SK-N-SH (cell line): ENCODE measurements at regions not wholly inside any gene's neighbourhood (a gene's known extent, or its start where the extent isn't known, plus 50 kb on each side); places are given as distances from the start of the nearest gene placed in this dataset.

Source experiments
- CTCF ChIA-PET: fragments of 300-600, 350-600 bp; formaldehyde crosslinking; extraction: SDS; loops from one replicate; lab custom pipeline; 2021; lab: Yijun Ruan, JAX
- POLR2A ChIA-PET: fragments of 350-600 bp; sonication (Branson Sonifier 250); formaldehyde crosslinking; extraction: SDS; loops from one replicate; lab custom pipeline; 2020; ENCODE audit warnings: antibody characterized with exemption, inconsistent platforms; lab: Yijun Ruan, JAX
- DNase-seq: peaks from one replicate; pipeline ENCODE4 v3.0.0; 2012
- H2AFZ ChIP-seq: fragments of 200-600 bp; sonication (generic); 2 replicates; pipeline ENCODE4 v1.8.1; 2016; ENCODE audit warnings: antibody characterized with exemption, mild to moderate bottlenecking, low read depth
- H3F3A ChIP-seq: fragments of 200-600 bp; sonication (generic); replicated peaks from 2 replicates; pipeline ENCODE3; 2016; ENCODE audit warnings: antibody characterized with exemption, mild to moderate bottlenecking; ENCODE audit not compliant: insufficient read depth
- H3K27ac ChIP-seq, 2 experiments: fragments of 200-500 bp in 1 of 2; fragments of 200-600 bp in 1 of 2; sonication (Bioruptor generic) in 1 of 2; sonication (generic), shearing (Covaris generic) in 1 of 2; 2 replicates each; pipeline versions ENCODE4 v1.5.1 to v1.6.1; 2014 to 2016; ENCODE audit warnings: low read depth in 2 of 2, inconsistent platforms in 1 of 2, low read length in 1 of 2, mild to moderate bottlenecking in 1 of 2, mixed read lengths in 1 of 2
- H3K27me3 ChIP-seq: fragments of 200-600 bp; sonication (generic), shearing (Covaris generic); 2 replicates; pipeline ENCODE4 v1.6.1; 2016; ENCODE audit warnings: mixed run types; ENCODE audit not compliant: insufficient read depth
- H3K36me3 ChIP-seq, 2 experiments: fragments of 200-500 bp in 1 of 2; fragments of 200-600 bp in 1 of 2; sonication (Bioruptor generic) in 1 of 2; sonication (generic) in 1 of 2; replicated peaks in 1 of 2; 2 replicates each; pipeline versions ENCODE3 to v1.5.1; 2014 to 2016; ENCODE audit warnings: low read length in 1 of 2, mild to moderate bottlenecking in 1 of 2; ENCODE audit not compliant: insufficient read depth in 2 of 2, control insufficient read depth in 1 of 2
- H3K4me1 ChIP-seq, 2 experiments: fragments of 200-500 bp in 1 of 2; fragments of 200-600 bp in 1 of 2; sonication (Bioruptor generic) in 1 of 2; sonication (generic), shearing (Covaris generic) in 1 of 2; 2 replicates each; pipeline versions ENCODE4 v1.5.1 to v1.6.1; 2014 to 2016; ENCODE audit warnings: low read depth in 1 of 2, low read length in 1 of 2, mixed run types in 1 of 2; ENCODE audit not compliant: insufficient read depth in 2 of 2, control insufficient read depth in 1 of 2
- H3K4me2 ChIP-seq: fragments of 200-600 bp; sonication (generic), shearing (Covaris generic); 2 replicates; pipeline ENCODE4 v1.6.1; 2017; ENCODE audit warnings: mixed run types
- H3K4me3 ChIP-seq, 2 experiments: fragments of 200-500 bp in 1 of 2; fragments of 200-600 bp in 1 of 2; sonication (Bioruptor generic) in 1 of 2; sonication (generic), shearing (Covaris generic) in 1 of 2; 2 replicates each; pipeline versions ENCODE4 v1.5.1 to v1.8.1; 2014 to 2016; ENCODE audit warnings: low read depth in 2 of 2, inconsistent platforms in 1 of 2, low read length in 1 of 2, mild to moderate bottlenecking in 1 of 2, mixed read lengths in 1 of 2, moderate library complexity in 1 of 2
- H3K79me2 ChIP-seq: fragments of 200-600 bp; sonication (generic); 2 replicates; pipeline ENCODE4 v1.8.1; 2017; ENCODE audit warnings: mild to moderate bottlenecking; ENCODE audit not compliant: insufficient read depth
- H3K9ac ChIP-seq: fragments of 200-600 bp; sonication (generic); 2 replicates; pipeline ENCODE4 v1.6.1; 2017; ENCODE audit warnings: mixed run types
- H3K9me2 ChIP-seq: fragments of 200-600 bp; sonication (generic); 2 replicates; pipeline ENCODE4 v1.6.1; 2017; ENCODE audit warnings: mixed run types
- H3K9me3 ChIP-seq: fragments of 200-600 bp; sonication (generic); 2 replicates; pipeline ENCODE4 v1.6.1; 2017; ENCODE audit warnings: mixed run types, mild to moderate bottlenecking, moderate library complexity
- H4K20me1 ChIP-seq: fragments of 200-600 bp; sonication (generic); 2 replicates; pipeline ENCODE4 v1.6.1; 2017; ENCODE audit warnings: mild to moderate bottlenecking, mixed run types; ENCODE audit not compliant: insufficient read depth
- EP300 ChIP-seq, 2 experiments: IDR thresholded peaks; 2 replicates each; pipeline versions ENCODE4 v1.4.0 to v1.6.1; 2012; ENCODE audit warnings: borderline replicate concordance in 1 of 2, low read depth in 1 of 2, low read length in 1 of 2
- FOSL2 ChIP-seq: IDR thresholded peaks from 2 replicates; pipeline ENCODE4 v1.4.0; 2012; ENCODE audit warnings: low read depth, mild to moderate bottlenecking, moderate library complexity, borderline replicate concordance
- FOXJ3 ChIP-seq: sonication (generic); formaldehyde crosslinking; IDR thresholded peaks from 2 replicates; pipeline ENCODE4 v1.5.1; 2020; ENCODE audit warnings: mild to moderate bottlenecking, missing genetic modification reagents
- FOXM1 ChIP-seq: IDR thresholded peaks from 2 replicates; pipeline ENCODE4 v1.4.0; 2012; ENCODE audit warnings: low read depth, mild to moderate bottlenecking
- GABPA ChIP-seq: IDR thresholded peaks from 2 replicates; pipeline ENCODE4 v1.4.0; 2012; ENCODE audit warnings: low read depth, mild to moderate bottlenecking
- JUND ChIP-seq: IDR thresholded peaks from 2 replicates; pipeline ENCODE4 v1.4.0; 2012
- MXI1 ChIP-seq: IDR thresholded peaks from 2 replicates; pipeline ENCODE4 v1.6.1; 2012; ENCODE audit warnings: mild to moderate bottlenecking, low read depth, low read length, improper control_type of control experiment
- NFIC ChIP-seq: IDR thresholded peaks from 2 replicates; pipeline ENCODE4 v1.4.0; 2012; ENCODE audit warnings: borderline replicate concordance
- POLR2AphosphoS5 ChIP-seq: IDR thresholded peaks from 2 replicates; pipeline ENCODE4 v1.6.1; 2012; ENCODE audit warnings: low read depth, low read length
- RCOR1 ChIP-seq: fragments of 150-350 bp; IDR thresholded peaks from 2 replicates; pipeline ENCODE4 v1.6.1; 2017; ENCODE audit warnings: antibody characterized with exemption, low read length
- RFX5 ChIP-seq: IDR thresholded peaks from 2 replicates; pipeline ENCODE4 v1.6.1; 2012; ENCODE audit warnings: mild to moderate bottlenecking, improper control_type of control experiment, low read length
- TAF1 ChIP-seq: IDR thresholded peaks from 2 replicates; pipeline ENCODE4 v1.6.1; 2012; ENCODE audit warnings: low read depth, mild to moderate bottlenecking, low read length, moderate library complexity, borderline replicate concordance
- TCF12 ChIP-seq: IDR thresholded peaks from 2 replicates; pipeline ENCODE4 v1.4.0; 2012
- TEAD4 ChIP-seq: IDR thresholded peaks from 2 replicates; pipeline ENCODE4 v1.4.0; 2012; ENCODE audit warnings: mild to moderate bottlenecking, borderline replicate concordance; ENCODE audit not compliant: insufficient read depth
- WGBS: methylation state at CpG from one replicate; pipeline ENCODE4 v1.1.6; 2017; ENCODE audit warnings: low lambda C conversion rate; 5-methylcytosine and 5-hydroxymethylcytosine counted together
- TF ChIP-seq, protein P1 (sequence below): IDR thresholded peaks from 2 replicates; pipeline ENCODE4 v1.4.0; 2012; ENCODE audit warnings: low read depth, borderline replicate concordance
- TF ChIP-seq, protein P2 (sequence below): IDR thresholded peaks from 2 replicates; pipeline ENCODE4 v1.6.1; 2012; ENCODE audit warnings: mild to moderate bottlenecking, low read depth, low read length, moderate library complexity
- TF ChIP-seq, protein P3 (sequence below): IDR thresholded peaks from 2 replicates; pipeline ENCODE4 v1.4.0; 2012; ENCODE audit warnings: low read depth, borderline replicate concordance
- TF ChIP-seq, protein P4 (sequence below): IDR thresholded peaks from 2 replicates; pipeline ENCODE4 v1.4.0; 2012; ENCODE audit warnings: low read depth

DNA sequence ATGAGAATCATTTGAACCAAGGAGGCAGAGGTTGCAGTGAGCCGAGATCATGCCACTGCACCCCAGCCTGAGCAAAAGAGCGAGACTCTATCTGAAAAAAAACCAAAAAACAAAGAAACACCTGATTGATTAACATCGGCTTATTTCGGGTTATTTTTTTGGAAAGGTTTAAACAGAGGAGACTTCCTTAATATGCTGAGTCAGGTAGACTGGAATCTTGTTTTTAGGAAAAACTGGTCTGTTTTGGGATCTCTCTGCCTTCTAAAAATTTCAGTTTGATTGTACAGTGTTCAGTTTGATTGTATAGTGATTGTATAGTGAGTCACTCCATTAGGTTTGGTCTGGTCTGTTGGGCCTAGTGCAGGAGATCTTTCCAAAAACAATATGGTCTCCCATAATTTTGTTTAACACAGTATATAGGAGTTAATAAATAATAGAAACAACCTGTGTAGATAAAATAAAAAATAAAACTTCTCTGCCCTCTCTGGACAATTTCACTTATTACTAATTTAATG lies 196.3 kb upstream of the CHRM3 start:
- no peak overlapping the region for H3K27ac ChIP-seq
- TF ChIP-seq FOSL2 (no peak), POLR2AphosphoS5 (no peak), EP300 (IDR thresholded peaks at IDR 0.05; ENCODE audit: borderline replicate concordance in 1 of 2, low read depth in 1 of 2, low read length in 1 of 2) (no peak)
- TF ChIP-seq, protein P1, sequence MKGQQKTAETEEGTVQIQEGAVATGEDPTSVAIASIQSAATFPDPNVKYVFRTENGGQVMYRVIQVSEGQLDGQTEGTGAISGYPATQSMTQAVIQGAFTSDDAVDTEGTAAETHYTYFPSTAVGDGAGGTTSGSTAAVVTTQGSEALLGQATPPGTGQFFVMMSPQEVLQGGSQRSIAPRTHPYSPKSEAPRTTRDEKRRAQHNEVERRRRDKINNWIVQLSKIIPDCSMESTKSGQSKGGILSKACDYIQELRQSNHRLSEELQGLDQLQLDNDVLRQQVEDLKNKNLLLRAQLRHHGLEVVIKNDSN: no peak
- TF ChIP-seq, all 33 proteins: peak for 0
- H2AFZ ChIP-seq: no peak overlapping the region
- H3K4me2 ChIP-seq: no peak overlapping the region
- no peaks in the 10 kb centered on the region for H3K9me2 ChIP-seq
- H3K4me1 ChIP-seq: peaks cover 0 to 9% of the 10 kb centered on the region in 2 experiments; a peak in 2 of 4 replicates
- H4K20me1 ChIP-seq: no peaks in the 10 kb centered on the region
- no peak overlapping the region for H3K9ac ChIP-seq
- CTCF ChIA-PET: no interaction called here
- no peak for DNase-seq
- POLR2A ChIA-PET: no interaction called here
- WGBS: 66% methylated on average over 4 of the region's 4 CpGs
- no peaks in the 10 kb centered on the region for H3F3A ChIP-seq
- H3K4me3 ChIP-seq: no peak overlapping the region
- no peaks in the 10 kb centered on the region for H3K36me3 ChIP-seq
- H3K27me3 ChIP-seq: no peaks in the 10 kb centered on the region
- H3K9me3 ChIP-seq: no peaks in the 10 kb centered on the region
- no peaks in the 10 kb centered on the region for H3K79me2 ChIP-seq

DNA sequence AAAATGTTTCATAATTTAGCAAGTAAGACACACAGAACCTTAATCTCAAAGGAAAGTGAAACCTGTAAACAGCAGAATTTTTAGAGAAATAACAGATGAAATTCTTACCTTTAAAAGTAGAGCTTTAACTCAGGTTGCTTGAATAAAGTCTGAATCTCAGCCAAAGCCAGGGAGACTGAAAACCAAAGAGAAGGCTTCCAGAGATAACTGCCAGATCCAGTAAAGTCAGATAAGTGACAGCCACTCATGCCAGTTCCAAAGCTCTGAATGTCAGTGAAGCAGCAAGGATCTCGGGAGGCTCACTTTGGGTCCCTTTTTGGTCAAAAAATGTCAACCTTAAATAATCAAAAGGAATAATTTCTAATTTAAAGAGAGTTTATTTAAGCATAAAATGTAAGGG lies 199.9 kb upstream of the CHRM3 start:
- Histone ChIP-seq H3K27me3 (no peaks in the 10 kb centered on the region), H3K36me3 (no peaks in the 10 kb centered on the region), H3K79me2 (no peaks in the 10 kb centered on the region; the same call in 1 of the 2 replicates), H3K4me3 (no peak overlapping the region), H3K4me1 (peaks cover 0 to 16% of the 10 kb centered on the region in 2 experiments; a peak in 2 of 4 replicates), H2AFZ (no peak overlapping the region)
- DNase-seq: no peak
- POLR2A ChIA-PET: no interaction called here
- TF ChIP-seq JUND (no peak), TEAD4 (no peak), MXI1 (no peak), TAF1 (no peak), NFIC (no peak), TCF12 (no peak), FOXM1 (no peak), RFX5 (no peak), GABPA (no peak), FOXJ3 (CRISPR knock-in tag) (no peak), RCOR1 (no peak)
- TF ChIP-seq, protein P2, sequence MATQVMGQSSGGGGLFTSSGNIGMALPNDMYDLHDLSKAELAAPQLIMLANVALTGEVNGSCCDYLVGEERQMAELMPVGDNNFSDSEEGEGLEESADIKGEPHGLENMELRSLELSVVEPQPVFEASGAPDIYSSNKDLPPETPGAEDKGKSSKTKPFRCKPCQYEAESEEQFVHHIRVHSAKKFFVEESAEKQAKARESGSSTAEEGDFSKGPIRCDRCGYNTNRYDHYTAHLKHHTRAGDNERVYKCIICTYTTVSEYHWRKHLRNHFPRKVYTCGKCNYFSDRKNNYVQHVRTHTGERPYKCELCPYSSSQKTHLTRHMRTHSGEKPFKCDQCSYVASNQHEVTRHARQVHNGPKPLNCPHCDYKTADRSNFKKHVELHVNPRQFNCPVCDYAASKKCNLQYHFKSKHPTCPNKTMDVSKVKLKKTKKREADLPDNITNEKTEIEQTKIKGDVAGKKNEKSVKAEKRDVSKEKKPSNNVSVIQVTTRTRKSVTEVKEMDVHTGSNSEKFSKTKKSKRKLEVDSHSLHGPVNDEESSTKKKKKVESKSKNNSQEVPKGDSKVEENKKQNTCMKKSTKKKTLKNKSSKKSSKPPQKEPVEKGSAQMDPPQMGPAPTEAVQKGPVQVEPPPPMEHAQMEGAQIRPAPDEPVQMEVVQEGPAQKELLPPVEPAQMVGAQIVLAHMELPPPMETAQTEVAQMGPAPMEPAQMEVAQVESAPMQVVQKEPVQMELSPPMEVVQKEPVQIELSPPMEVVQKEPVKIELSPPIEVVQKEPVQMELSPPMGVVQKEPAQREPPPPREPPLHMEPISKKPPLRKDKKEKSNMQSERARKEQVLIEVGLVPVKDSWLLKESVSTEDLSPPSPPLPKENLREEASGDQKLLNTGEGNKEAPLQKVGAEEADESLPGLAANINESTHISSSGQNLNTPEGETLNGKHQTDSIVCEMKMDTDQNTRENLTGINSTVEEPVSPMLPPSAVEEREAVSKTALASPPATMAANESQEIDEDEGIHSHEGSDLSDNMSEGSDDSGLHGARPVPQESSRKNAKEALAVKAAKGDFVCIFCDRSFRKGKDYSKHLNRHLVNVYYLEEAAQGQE: no peak
- TF ChIP-seq, protein P3, sequence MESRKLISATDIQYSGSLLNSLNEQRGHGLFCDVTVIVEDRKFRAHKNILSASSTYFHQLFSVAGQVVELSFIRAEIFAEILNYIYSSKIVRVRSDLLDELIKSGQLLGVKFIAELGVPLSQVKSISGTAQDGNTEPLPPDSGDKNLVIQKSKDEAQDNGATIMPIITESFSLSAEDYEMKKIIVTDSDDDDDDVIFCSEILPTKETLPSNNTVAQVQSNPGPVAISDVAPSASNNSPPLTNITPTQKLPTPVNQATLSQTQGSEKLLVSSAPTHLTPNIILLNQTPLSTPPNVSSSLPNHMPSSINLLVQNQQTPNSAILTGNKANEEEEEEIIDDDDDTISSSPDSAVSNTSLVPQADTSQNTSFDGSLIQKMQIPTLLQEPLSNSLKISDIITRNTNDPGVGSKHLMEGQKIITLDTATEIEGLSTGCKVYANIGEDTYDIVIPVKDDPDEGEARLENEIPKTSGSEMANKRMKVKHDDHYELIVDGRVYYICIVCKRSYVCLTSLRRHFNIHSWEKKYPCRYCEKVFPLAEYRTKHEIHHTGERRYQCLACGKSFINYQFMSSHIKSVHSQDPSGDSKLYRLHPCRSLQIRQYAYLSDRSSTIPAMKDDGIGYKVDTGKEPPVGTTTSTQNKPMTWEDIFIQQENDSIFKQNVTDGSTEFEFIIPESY: no peak
- TF ChIP-seq, protein P4, sequence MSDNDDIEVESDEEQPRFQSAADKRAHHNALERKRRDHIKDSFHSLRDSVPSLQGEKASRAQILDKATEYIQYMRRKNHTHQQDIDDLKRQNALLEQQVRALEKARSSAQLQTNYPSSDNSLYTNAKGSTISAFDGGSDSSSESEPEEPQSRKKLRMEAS: no peak
- TF ChIP-seq, all 33 proteins: peak for 0
- H3K9me3 ChIP-seq: no peaks in the 10 kb centered on the region
- H4K20me1 ChIP-seq: no peaks in the 10 kb centered on the region
- H3K9ac ChIP-seq: no peak overlapping the region
- peak overlapping the region in 1 of 2 experiments; percentile 61; a peak in 2 of 4 replicates for H3K27ac ChIP-seq
- CTCF ChIA-PET: interaction anchor here (0.5 to 1.6 kb wide), 3 partner anchors 17 to 1322 kb away, joined by 3 to 4 read pairs (median 3); no protein-coding TSS in a partner anchor
- no peak overlapping the region for H3K4me2 ChIP-seq
- H3K9me2 ChIP-seq: no peaks in the 10 kb centered on the region
- no peaks in the 10 kb centered on the region for H3F3A ChIP-seq
- WGBS: 19% methylated on average over 1 of the region's 1 CpG
